ENCODE measurements at regions not wholly inside any gene's neighbourhood (a gene's known extent, or its start where the extent isn't known, plus 50 kb on each side); places are given as distances from the start of the nearest gene placed in this dataset.

GRCh38 chr1:193566735-193567134, 380.3 kb upstream of the B3GALT2 start:
- TF ChIP-seq BCL3 (IDR thresholded peaks at IDR 0.05) (no peak), CHD2 (IDR thresholded peaks at IDR 0.05; ENCODE audit: low read length, partially characterized antibody) (no peak), EHMT2 (IDR thresholded peaks at IDR 0.05; ENCODE audit: low read depth) (no peak), JUN (IDR thresholded peaks at IDR 0.05) (no peak), RFX5 (IDR thresholded peaks at IDR 0.05) (no peak), EP300 (IDR thresholded peaks at IDR 0.05) (no peak), EHF (CRISPR knock-in tag; IDR thresholded peaks at IDR 0.05) (no peak), CBX2 (IDR thresholded peaks at IDR 0.05; ENCODE audit: borderline replicate concordance, low read depth) (no peak), RARB (CRISPR knock-in tag; IDR thresholded peaks at IDR 0.05) (no peak), POLR2A (IDR thresholded peaks at IDR 0.05; ENCODE audit: low read length) (no peak), MAZ (IDR thresholded peaks at IDR 0.05; ENCODE audit: borderline replicate concordance, low read depth, low read length) (no peak), RCOR1 (IDR thresholded peaks at IDR 0.05; ENCODE audit: low read depth, low read length) (no peak)
- TF ChIP-seq, protein P1, sequence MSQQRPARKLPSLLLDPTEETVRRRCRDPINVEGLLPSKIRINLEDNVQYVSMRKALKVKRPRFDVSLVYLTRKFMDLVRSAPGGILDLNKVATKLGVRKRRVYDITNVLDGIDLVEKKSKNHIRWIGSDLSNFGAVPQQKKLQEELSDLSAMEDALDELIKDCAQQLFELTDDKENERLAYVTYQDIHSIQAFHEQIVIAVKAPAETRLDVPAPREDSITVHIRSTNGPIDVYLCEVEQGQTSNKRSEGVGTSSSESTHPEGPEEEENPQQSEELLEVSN (IDR thresholded peaks at IDR 0.05; ENCODE audit: borderline replicate concordance, low read depth), result no peak
- TF ChIP-seq, protein P2, sequence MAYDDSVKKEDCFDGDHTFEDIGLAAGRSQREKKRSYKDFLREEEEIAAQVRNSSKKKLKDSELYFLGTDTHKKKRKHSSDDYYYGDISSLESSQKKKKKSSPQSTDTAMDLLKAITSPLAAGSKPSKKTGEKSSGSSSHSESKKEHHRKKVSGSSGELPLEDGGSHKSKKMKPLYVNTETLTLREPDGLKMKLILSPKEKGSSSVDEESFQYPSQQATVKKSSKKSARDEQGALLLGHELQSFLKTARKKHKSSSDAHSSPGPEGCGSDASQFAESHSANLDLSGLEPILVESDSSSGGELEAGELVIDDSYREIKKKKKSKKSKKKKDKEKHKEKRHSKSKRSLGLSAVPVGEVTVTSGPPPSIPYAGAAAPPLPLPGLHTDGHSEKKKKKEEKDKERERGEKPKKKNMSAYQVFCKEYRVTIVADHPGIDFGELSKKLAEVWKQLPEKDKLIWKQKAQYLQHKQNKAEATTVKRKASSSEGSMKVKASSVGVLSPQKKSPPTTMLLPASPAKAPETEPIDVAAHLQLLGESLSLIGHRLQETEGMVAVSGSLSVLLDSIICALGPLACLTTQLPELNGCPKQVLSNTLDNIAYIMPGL (CRISPR knock-in tag; IDR thresholded peaks at IDR 0.05; ENCODE audit: borderline replicate concordance), result no peak
- TF ChIP-seq, protein P3, sequence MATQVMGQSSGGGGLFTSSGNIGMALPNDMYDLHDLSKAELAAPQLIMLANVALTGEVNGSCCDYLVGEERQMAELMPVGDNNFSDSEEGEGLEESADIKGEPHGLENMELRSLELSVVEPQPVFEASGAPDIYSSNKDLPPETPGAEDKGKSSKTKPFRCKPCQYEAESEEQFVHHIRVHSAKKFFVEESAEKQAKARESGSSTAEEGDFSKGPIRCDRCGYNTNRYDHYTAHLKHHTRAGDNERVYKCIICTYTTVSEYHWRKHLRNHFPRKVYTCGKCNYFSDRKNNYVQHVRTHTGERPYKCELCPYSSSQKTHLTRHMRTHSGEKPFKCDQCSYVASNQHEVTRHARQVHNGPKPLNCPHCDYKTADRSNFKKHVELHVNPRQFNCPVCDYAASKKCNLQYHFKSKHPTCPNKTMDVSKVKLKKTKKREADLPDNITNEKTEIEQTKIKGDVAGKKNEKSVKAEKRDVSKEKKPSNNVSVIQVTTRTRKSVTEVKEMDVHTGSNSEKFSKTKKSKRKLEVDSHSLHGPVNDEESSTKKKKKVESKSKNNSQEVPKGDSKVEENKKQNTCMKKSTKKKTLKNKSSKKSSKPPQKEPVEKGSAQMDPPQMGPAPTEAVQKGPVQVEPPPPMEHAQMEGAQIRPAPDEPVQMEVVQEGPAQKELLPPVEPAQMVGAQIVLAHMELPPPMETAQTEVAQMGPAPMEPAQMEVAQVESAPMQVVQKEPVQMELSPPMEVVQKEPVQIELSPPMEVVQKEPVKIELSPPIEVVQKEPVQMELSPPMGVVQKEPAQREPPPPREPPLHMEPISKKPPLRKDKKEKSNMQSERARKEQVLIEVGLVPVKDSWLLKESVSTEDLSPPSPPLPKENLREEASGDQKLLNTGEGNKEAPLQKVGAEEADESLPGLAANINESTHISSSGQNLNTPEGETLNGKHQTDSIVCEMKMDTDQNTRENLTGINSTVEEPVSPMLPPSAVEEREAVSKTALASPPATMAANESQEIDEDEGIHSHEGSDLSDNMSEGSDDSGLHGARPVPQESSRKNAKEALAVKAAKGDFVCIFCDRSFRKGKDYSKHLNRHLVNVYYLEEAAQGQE (IDR thresholded peaks at IDR 0.05), result no peak
- Histone ChIP-seq H3K4me3 (no peak overlapping the region), H3K4me2 (no peak overlapping the region), H3K9me3 (no peaks in the 10 kb centered on the region), H3K4me1 (no peaks in the 10 kb centered on the region), H3K27ac (no peak overlapping the region)
- ChIA-PET CTCF (no interaction called here), POLR2A (no interaction called here)
- WGBS (ENCODE audit: missing lambda C conversion rate), result 60% methylated on average over 4 of the region's 4 CpGs
- no peak for DNase-seq (ENCODE audit: low read depth in 1 of 2, low spot score in 1 of 2)
- no peak for ATAC-seq
- no peak for FAIRE-seq

- FAIRE-seq (no peak), ATAC-seq (no peak), DNase-seq (ENCODE audit: low read depth in 1 of 2, low spot score in 1 of 2) (no peak)
- WGBS (ENCODE audit: missing lambda C conversion rate), result 42% methylated on average over 2 of the region's 2 CpGs
- H3K4me3 ChIP-seq, result no peak overlapping the region
- ChIA-PET CTCF (no interaction called here), POLR2A (no interaction called here)
- H3K4me1 ChIP-seq, result no peaks in the 10 kb centered on the region
- TF ChIP-seq BCL3 (IDR thresholded peaks at IDR 0.05) (no peak), RNF2 (IDR thresholded peaks at IDR 0.05; ENCODE audit: borderline replicate concordance, low read depth) (no peak), MAFK (IDR thresholded peaks at IDR 0.05; ENCODE audit: partially characterized antibody) (peak; percentile 83)
- H3K4me2 ChIP-seq, result no peak overlapping the region
- no peak overlapping the region for H3K27ac ChIP-seq
- H3K9me3 ChIP-seq, result no peaks in the 10 kb centered on the region
Measured at GRCh38 chr1:193565971-193566577, 379.7 kb upstream of the B3GALT2 start.

Measured in A549 (cell line).